ENCODE measurements at regions not wholly inside any gene's neighbourhood (a gene's known extent, or its start where the extent isn't known, plus 50 kb on each side); places are given as distances from the start of the nearest gene placed in this dataset.

GRCh38 chr7:119377861-119378260 is 895.1 kb upstream of the KCND2 start:
- TF ChIP-seq SNAI2 (CRISPR knock-in tag; IDR thresholded peaks at IDR 0.05): no peak
- TF ChIP-seq CSRNP3 (CRISPR knock-in tag; IDR thresholded peaks at IDR 0.05): no peak
- no peak for TF ChIP-seq PPARA (CRISPR knock-in tag; IDR thresholded peaks at IDR 0.05; ENCODE audit: borderline replicate concordance)

Data from SK-N-SH treated with all-trans-retinoic acid at 6 μM for 48 hours (cell line).